A673 (cell line): ENCODE measurements at regions not wholly inside any gene's neighbourhood (a gene's known extent, or its start where the extent isn't known, plus 50 kb on each side); places are given as distances from the start of the nearest gene placed in this dataset.

Source experiments
- BruUV-seq: library from RNA; stranded (reverse); fragments of 400-500 nt; replicated peaks from 2 replicates; lab custom pipeline; 2021; lab: Mats Ljungman, UMichigan
- CTCF ChIA-PET: fragments of 300-600 bp; sonication (Branson Sonifier 250); formaldehyde crosslinking; loops from one replicate; lab custom pipeline; 2022; ENCODE audit warnings: antibody characterized with exemption; lab: Charles Lee
- POLR2A ChIA-PET: fragments of 300-600 bp; sonication (Branson Sonifier 250); formaldehyde crosslinking; loops from one replicate; lab custom pipeline; 2022; ENCODE audit warnings: antibody characterized with exemption; ENCODE audit not compliant: low non-redundant PET; lab: Charles Lee
- DNase-seq: peaks from one replicate; pipeline ENCODE4 v3.0.0-alpha.2; 2015; ENCODE audit warnings: low spot score
- H3K27ac ChIP-seq: fragments of 200-600 bp; sonication (generic); 2 replicates; pipeline ENCODE4 v1.5.1; 2016; ENCODE audit warnings: mixed run types, low read depth, mild to moderate bottlenecking, mixed read lengths, antibody characterized with exemption, low read length; ENCODE audit not compliant: poor library complexity, severe bottlenecking
- H3K27me3 ChIP-seq: fragments of 200-600 bp; sonication (generic); replicated peaks from 2 replicates; pipeline ENCODE4 v1.6.1; 2017; ENCODE audit warnings: mixed run types, low read depth, mild to moderate bottlenecking, mixed read lengths, antibody characterized with exemption, low read length; ENCODE audit not compliant: insufficient read depth, poor library complexity
- H3K36me3 ChIP-seq: fragments of 200-600 bp; sonication (generic); 2 replicates; pipeline ENCODE4 v1.6.1; 2016; ENCODE audit warnings: mixed run types, mild to moderate bottlenecking, mixed read lengths, antibody characterized with exemption, low read length; ENCODE audit not compliant: insufficient read depth, poor library complexity, severe bottlenecking
- H3K4me1 ChIP-seq: fragments of 200-600 bp; sonication (generic); 2 replicates; pipeline ENCODE4 v1.6.1; 2017; ENCODE audit warnings: mixed run types, mild to moderate bottlenecking, mixed read lengths, antibody characterized with exemption, low read length; ENCODE audit not compliant: insufficient read depth, poor library complexity, severe bottlenecking
- H3K4me3 ChIP-seq: fragments of 200-600 bp; sonication (generic); 2 replicates; pipeline ENCODE4 v1.5.1; 2016; ENCODE audit warnings: low read depth, mixed run types, mild to moderate bottlenecking, mixed read lengths, low read length; ENCODE audit not compliant: poor library complexity, severe bottlenecking
- H3K9me3 ChIP-seq: fragments of 200-600 bp; sonication (generic); 2 replicates; pipeline ENCODE4 v1.6.1; 2016; ENCODE audit warnings: mixed run types, low read depth, mild to moderate bottlenecking, mixed read lengths, antibody characterized with exemption, low read length; ENCODE audit not compliant: poor library complexity, severe bottlenecking
- EZH2 ChIP-seq: fragments of 200-600 bp; sonication (generic); IDR thresholded peaks from 2 replicates; pipeline ENCODE4 v1.6.1; 2017; ENCODE audit warnings: borderline replicate concordance, low read depth, mild to moderate bottlenecking, mixed read lengths, antibody characterized with exemption, low read length; ENCODE audit not compliant: poor library complexity, severe bottlenecking
- intact Hi-C: fragments of 100-400 bp; cut with micrococcal nuclease; formaldehyde crosslinking; loops from one replicate; pipeline ENCODE4 v1.10.0; 2022; ENCODE audit not compliant: unreplicated experiment
- TF ChIP-seq, protein P1 (sequence below): fragments of 300-800, 200-600 bp; sonication (generic); conservative IDR thresholded peaks from 2 replicates; pipeline ENCODE4 v1.5.1; 2017; ENCODE audit warnings: low read depth, mild to moderate bottlenecking, antibody characterized with exemption, low read length, moderate library complexity, mixed read lengths

DNA sequence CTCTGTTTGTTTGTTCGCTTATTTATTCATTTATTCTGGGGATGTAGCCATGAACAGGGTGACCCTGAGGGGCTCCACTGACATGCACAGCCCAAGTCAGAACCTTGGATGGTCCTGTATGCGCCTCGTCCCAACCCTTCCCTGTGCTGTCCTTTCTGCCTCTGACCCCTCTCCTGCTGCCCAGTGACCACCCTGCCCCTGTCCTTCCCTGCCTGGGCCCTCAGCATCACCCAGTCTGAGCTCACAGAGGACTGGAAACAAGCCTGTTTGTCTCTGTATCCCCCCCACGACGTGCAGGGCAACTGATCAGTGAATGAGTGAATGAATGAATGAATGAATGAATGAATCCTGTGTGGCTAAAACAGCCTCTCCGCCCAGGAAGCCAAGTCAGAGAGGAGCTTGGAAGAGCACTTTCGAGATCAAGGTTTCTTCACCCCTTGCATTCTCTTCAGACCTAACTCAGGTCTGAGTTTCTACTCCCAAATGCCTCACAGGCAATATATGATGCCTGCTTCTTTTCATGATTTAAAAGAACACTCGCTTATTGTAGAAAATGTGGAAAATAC lies 157.7 kb downstream of the SMAD6 start:
- TF ChIP-seq, protein P1, sequence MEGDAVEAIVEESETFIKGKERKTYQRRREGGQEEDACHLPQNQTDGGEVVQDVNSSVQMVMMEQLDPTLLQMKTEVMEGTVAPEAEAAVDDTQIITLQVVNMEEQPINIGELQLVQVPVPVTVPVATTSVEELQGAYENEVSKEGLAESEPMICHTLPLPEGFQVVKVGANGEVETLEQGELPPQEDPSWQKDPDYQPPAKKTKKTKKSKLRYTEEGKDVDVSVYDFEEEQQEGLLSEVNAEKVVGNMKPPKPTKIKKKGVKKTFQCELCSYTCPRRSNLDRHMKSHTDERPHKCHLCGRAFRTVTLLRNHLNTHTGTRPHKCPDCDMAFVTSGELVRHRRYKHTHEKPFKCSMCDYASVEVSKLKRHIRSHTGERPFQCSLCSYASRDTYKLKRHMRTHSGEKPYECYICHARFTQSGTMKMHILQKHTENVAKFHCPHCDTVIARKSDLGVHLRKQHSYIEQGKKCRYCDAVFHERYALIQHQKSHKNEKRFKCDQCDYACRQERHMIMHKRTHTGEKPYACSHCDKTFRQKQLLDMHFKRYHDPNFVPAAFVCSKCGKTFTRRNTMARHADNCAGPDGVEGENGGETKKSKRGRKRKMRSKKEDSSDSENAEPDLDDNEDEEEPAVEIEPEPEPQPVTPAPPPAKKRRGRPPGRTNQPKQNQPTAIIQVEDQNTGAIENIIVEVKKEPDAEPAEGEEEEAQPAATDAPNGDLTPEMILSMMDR, result no peak
- TF ChIP-seq EZH2, result no peak
- intact Hi-C loops, result no loop called here
- POLR2A ChIA-PET, result interaction anchor here (0.5 kb wide), 1 partner anchor 144 kb away, joined by 13 read pairs; no protein-coding TSS in a partner anchor

DNA sequence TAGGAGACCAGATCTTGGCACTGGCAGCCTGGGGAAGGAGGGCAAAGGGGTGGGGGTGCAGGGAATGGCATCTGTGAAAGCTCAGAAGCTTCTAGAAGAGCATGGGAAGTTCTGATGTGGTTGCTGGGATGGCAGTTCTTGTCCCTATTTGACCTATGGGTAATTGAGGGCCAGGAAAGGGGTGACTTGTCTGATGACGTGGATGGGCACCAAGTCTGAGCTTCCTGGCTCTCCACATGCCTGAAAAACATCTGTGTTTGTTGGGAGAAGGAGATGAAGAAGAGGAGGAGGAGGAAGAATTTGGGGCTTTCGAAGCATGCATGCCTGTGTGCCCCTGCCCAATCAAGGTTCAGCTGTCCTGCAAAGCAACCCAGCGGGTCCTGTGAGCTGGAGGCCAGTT lies 158.8 kb downstream of the SMAD6 start:
- no TSS peak for BruUV-seq
- H3K27ac ChIP-seq, result no peak overlapping the region
- H3K27me3 ChIP-seq, result no peaks in the 10 kb centered on the region
- H3K36me3 ChIP-seq, result no peaks in the 10 kb centered on the region
- no peak for DNase-seq
- intact Hi-C loops, result no loop called here
- ChIA-PET POLR2A (no interaction called here), CTCF (interaction anchor here (0.6 to 2.5 kb wide), 2 partner anchors 9 to 574 kb away, joined by 8 to 13 read pairs; no protein-coding TSS in a partner anchor)
- no peak overlapping the region for H3K4me3 ChIP-seq
- TF ChIP-seq EZH2, result no peak
- TF ChIP-seq, protein P1, result no peak
- H3K4me1 ChIP-seq, result no peaks in the 10 kb centered on the region
- no peaks in the 10 kb centered on the region for H3K9me3 ChIP-seq

More for the DNA sequence above, 157.7 kb downstream of the SMAD6 start:
- no peak overlapping the region for H3K4me3 ChIP-seq
- DNase-seq, result no peak
- H3K36me3 ChIP-seq, result no peaks in the 10 kb centered on the region
- H3K4me1 ChIP-seq, result no peaks in the 10 kb centered on the region
- no peaks in the 10 kb centered on the region for H3K27me3 ChIP-seq
- CTCF ChIA-PET, result no interaction called here
- H3K27ac ChIP-seq, result no peak overlapping the region
- BruUV-seq, result no TSS peak
- no peaks in the 10 kb centered on the region for H3K9me3 ChIP-seq

DNA sequence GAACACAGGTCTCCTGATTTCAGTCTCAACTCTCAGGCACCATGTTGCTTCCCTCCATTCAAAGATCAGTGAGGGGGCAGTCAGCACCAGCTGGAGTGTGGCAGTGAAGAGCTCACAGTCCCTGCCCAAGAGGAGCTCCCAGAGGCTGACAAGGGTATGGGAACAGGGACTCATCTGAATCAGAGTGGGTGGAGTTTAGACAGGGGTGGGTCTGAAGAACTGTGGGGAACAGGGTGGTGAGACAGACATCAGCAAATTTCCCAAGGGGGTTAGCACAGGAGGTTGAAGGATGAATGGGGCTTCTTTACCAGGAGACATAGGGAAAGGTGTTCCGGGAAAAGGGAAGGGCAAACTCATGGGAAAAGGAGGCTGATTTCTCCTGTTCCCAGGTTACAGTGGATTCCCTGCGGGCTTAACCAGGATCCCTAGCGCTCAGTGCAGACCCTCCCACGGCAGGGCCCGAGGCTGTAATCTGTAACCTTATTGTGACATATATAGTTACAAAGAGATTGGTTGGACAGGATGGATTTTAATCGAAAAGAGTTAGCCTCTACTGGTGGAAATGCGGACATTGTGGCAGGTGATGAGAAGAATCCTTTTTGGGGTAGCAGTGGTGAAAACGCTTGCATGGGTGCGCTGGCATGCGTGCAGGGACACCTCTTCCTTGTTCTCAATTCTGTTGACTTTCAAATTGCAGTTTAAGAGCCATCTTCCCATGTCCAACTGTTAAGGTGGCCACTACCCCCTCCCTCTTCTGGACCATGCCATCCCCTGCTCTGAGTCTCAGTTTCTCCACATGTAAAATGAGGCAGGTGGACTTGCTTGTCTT lies 160.3 kb downstream of the SMAD6 start:
- Histone ChIP-seq H3K4me3 (no peak overlapping the region), H3K27ac (no peak overlapping the region), H3K36me3 (no peaks in the 10 kb centered on the region), H3K27me3 (no peaks in the 10 kb centered on the region), H3K4me1 (no peaks in the 10 kb centered on the region), H3K9me3 (no peaks in the 10 kb centered on the region)
- BruUV-seq, result no TSS peak
- POLR2A ChIA-PET, result interaction anchor here (0.7 kb wide), 1 partner anchor 59 kb away, joined by 4 read pairs; no protein-coding TSS in a partner anchor
- CTCF ChIA-PET, result interaction anchor here (0.5 to 2.5 kb wide), 2 partner anchors 11 to 75 kb away, joined by 3 to 8 read pairs; no protein-coding TSS in a partner anchor
- intact Hi-C loops, result loop anchor here (1.0 kb wide), 1 partner anchor 259 kb away; no protein-coding TSS in a partner anchor
- DNase-seq, result peak; percentile 66
- TF ChIP-seq, protein P1, result no peak
- TF ChIP-seq EZH2, result no peak
